ENCODE measurements at regions not wholly inside any gene's neighbourhood (a gene's known extent, or its start where the extent isn't known, plus 50 kb on each side); places are given as distances from the start of the nearest gene placed in this dataset.

DNA sequence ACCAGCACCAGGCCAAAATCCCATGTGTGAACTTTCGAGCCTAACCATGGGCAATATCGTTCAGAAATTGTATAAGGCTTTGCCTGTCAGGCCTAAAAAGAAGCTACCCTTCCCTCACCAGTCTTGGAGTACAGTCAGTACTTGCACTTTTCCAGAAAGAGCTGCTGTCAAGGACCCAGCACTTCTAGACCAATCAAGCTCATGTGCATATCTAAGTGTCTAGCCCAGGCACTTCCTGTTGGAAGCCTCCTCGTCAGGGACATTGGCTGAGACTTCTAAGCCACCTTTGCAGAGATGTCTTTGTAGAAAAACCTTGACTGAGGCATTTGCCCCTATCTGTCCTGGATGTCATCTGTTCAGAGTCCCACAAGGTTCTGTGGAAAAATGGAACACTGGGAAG is 1930.5 kb downstream of the EFNA5 start:
- no peak for DNase-seq

GRCh38 chr5:105739732-105740131 is 1931.0 kb downstream of the EFNA5 start:
- no peak for DNase-seq

GRCh38 chr5:105735704-105736103 is 1935.0 kb downstream of the EFNA5 start:
- peak; percentile 25 for DNase-seq

GRCh38 chr5:105730982-105731381 is 1939.8 kb downstream of the EFNA5 start:
- peak; percentile 6 for DNase-seq

DNA sequence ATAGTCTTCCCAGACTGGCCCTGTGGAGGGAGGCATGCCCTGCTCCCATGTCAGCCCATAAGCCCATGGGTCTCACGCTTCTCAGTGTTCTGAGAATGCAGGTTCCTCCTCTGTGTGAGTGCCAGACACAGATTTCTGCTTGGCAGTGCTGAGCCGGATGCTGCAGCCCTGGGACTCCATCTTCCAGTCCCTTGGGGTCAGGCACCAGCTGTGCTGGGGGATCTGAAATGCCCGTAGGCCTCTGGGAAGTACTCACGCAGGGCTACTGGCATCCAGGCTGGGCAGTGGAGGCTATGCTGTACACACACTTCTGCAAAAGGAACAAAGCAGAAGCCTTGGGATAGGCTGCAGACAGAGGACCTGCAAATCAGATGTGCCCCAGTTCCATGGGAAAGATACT is 1944.6 kb downstream of the EFNA5 start:
- DNase-seq = no peak

DNA sequence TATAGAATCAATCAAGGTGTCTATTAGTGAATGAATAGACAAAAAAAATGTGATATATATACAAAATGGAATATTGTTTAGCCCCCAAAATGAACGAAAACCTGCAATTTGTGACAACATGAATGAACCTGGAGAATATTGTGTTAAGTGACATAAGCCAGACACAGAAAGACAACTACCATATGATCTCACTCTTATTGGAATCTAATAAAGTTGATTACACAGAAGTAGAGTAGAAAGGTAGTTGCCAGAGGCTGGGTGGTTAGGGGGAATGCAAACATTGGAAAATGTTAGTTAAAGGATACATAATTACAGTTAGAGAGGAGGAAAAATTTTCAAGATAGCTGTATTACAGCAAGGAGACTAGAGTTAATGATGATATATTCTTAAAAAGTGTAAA is 1962.3 kb downstream of the EFNA5 start:
- no peak for DNase-seq

GRCh38 chr5:105702323-105702722 is 1968.4 kb downstream of the EFNA5 start:
- DNase-seq = no peak

DNA sequence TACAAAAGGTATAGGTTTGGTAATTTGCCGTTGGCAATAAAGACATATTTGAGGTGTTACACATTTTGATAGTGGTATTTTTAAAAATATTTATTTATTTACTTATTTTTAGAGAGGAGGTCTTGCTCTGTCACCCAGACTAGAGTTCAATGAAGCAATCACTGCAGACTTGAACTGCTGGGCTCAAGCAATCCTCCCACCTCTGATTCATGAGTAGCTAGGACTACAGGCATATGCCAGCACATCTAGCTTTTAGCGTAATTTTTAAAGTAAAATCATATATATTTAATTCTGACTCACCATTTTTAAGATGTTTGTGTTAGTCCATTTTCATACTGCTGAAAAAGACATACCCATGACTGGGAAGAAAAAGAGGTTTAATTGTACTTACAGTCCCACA is 1974.3 kb downstream of the EFNA5 start:
- no peak for DNase-seq

GRCh38 chr5:105695941-105696340 is 1974.8 kb downstream of the EFNA5 start:
- no peak for DNase-seq

DNA sequence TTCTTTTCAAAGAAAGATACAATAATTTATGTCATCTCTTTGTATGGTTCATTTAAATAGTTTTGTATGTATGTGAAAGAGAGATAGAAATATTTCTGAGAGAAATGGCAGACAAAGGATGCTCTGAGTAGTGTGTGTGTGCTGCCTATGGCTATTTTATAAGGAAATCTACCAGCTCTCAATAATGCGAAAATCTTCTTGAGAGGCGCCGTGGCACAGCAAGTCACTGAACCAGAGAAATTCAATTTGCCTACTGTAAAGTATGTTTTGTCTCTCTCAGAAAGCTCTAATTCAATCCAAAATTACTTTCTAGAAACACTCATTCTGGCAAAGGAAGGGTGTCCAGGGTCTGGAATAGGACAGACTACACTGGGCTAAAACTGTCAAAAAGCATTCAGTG is 1981.1 kb downstream of the EFNA5 start:
- DNase-seq = no peak

DNA sequence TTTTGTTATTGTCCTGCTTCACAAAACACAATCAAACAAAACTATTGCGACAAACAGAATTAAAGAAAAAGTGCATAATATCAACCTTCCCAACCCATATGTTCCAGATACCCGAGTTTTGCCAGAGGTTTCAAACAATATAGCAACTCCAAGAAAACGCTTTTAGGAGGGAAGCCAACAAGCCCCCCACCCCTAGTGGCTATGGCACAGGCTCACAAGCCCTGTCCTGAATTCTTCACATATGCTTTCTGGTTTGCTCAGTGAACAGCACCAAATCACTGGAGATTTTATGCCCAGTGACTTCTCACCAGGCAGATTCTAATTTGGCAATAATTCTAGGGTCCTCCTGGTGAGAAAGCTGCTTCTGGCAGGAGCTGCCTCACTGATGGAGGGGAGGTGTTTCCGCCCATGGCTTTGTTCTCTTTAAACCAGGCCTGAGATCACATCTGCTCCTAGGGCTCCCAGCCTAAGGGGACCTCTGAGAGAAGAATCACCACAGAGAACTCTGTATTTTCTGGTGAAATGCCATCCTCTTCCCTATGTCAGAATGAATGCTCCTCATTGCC is 1982.4 kb downstream of the EFNA5 start:
- no peak for DNase-seq

DNA sequence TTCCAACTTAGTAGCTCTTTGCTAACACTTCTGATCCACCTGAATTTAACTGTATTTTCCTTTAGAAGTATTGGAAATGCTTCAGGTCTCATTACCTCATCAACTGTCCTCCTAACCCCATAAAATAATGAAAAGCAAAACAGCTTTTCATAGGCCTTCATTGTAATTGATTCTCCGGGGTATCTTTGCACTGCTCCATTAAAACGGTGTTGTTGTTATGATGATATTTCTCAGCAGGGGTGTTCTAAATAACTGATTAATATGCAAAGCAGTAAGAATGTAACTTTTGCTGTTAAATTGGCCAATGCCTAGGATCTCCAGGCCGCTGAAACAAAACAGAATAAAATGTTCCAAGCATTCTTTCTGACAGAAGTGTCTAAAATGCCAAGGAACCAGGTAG is 1983.2 kb downstream of the EFNA5 start:
- no peak for DNase-seq

DNA sequence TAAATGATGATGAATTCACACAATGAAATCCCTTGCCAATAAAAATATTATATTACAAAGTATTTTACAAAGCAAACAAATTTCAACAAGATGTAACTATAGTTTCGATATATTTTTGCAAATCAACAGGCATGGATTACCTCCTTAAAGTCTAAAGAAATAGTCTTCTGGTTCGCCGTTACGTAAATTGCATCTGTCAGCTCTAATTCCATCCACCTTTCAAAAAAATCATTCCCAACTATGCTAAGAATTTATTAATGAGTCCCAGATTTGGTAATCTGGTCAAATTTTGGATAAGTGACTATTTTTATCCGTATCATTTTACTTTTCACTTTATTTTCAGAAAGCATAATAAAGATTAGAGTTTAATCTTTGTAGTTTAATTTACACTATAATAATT is 1984.9 kb downstream of the EFNA5 start:
- DNase-seq = no peak

DNA sequence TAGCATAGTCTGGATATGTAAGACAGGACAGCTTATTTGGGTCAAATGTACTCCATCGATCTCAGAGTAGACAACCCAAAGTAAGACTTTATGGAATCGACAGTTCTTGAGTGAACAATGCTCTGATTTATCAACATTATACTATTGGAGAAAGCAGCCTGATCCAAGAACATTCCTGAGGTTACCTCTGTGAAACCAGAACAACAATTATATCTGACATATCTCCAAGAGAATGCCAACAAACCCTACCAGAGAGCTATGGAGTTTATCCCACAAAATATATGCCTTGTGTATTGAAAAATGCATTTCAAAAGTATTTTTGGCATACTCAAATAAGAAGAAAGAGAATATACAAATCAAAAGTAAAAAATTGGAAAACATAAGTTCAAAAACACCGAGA is 1985.9 kb downstream of the EFNA5 start:
- peak; percentile 8 for DNase-seq

DNA sequence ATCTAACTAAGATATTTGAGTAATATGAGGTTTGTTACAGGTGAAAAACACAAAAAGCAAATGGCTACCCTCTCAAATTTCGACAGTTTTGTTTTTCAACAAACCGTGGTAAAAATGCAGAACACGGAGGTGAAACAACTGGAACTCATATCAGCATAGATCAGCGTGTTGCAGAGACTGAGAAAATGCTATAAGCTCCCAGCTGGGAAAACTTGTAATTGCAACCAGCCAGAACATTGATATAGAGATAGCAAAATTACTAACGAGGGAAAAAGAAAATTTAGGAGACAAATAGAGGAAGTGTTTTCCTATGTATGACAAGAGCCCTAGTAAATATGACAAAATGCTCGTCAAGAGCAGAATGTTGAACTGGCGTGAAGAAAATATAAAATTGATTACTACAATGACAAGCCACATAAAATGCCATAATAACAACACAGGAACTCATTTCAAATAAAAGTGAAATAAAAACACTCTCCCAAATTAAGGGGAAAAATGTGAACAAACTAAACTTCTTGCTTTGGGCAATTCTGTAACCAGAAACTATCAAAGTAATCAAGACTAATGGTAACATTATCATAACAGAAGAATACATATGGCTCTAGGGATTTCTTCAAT is 1989.8 kb downstream of the EFNA5 start:
- DNase-seq = no peak

DNA sequence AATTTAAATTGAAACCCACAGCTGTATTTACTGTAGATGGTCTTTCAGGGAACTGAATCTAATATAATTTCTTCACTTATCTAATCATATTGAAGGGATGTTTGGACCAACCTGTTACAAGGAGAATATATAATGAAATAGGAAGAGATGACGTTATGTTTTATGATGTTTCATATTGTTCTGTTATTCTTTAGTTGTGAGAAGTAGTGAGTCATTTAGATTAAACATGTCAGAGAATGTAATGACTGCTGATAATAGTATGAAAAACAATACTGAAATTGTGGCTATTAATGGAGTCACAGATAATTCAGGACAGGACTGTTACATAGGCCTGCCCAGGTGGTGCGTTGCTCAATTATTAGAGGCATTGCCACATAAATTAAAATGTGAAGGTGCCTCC is 1993.4 kb downstream of the EFNA5 start:
- no peak for DNase-seq

- DNase-seq = no peak
Measured at GRCh38 chr5:105670596-105670995, 2000.1 kb downstream of the EFNA5 start.

GRCh38 chr5:105663671-105664070 is 2007.1 kb downstream of the EFNA5 start:
- DNase-seq = no peak

DNA sequence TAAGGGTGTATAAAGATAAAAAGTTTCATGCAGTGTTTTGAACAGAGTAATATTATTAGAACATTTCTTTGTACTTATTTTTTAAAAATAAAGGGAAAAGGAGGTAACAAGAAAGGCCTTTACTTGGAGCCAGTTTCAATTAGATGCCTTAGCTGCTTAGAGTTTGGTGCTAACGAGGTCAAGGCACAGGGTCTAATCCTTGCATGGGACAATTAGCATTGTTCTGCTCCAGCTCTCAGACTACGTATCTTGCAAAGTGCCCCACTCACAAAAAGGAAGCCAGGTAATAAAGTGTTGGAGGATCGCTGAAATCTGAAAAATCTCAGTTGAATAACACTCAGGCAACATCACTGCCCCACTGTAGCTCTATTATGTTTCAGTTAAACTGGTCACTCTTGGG is 2011.3 kb downstream of the EFNA5 start:
- no peak for DNase-seq

DNA sequence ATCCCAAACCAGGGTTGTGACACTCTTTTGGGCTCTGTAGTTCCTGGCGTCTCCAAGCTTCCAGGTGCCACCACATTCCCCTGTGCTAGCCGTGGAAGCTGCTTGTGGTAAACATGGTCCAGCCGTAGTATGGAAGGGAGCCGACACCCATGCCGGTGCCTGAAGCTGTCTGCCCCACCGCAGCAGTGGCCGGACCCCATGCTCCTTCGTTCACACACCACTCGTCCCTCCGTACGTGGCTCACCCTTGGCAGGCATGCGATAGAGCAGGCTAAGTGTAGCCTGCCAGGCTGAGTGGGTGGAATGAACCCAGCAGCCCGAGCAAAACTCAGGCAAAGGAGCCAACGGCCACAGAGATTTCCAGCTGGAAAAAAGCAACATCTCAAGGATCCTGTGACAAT is 2030.4 kb downstream of the EFNA5 start:
- DNase-seq = no peak

DNA sequence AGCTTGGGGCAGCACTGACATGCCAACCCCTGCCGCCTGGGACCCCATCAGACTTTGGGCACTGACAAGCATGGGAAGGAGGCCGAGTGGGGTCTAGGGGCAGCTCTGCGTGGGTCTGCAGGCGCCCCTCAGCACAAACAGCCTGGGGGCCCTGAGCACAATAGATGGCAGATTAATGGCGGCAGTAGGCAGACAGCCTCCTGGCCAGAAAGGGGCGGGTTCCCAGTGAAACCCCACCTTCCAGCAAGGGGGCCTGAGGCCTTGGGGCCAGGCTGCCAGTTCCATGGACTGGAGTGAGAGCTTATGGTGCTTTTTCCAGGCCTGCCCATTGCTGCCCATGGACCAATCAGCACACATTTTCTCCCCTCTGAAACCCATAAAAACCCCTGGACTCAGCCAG is 2031.2 kb downstream of the EFNA5 start:
- DNase-seq = no peak

DNA sequence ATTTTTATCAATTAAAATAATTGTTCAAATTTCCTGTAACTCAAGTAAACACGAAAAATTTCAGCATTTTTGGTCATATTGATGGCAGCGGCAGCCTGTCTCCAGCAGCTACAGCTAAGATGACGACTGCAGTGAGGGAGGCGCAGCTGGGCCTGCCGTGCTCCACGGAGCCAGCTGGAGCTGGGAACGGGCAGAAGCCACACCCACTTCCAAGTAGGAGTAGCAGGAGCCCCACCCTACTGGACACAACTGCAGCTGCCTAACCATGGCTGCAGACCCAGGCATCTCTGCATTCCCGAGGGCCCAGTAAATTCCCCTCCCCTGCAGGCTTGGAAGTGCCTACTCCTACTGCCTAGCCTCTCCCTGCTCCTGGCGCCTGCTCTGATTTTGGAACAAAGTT is 2031.7 kb downstream of the EFNA5 start:
- no peak for DNase-seq

GRCh38 chr5:105638437-105638836 is 2032.3 kb downstream of the EFNA5 start:
- DNase-seq = no peak

DNA sequence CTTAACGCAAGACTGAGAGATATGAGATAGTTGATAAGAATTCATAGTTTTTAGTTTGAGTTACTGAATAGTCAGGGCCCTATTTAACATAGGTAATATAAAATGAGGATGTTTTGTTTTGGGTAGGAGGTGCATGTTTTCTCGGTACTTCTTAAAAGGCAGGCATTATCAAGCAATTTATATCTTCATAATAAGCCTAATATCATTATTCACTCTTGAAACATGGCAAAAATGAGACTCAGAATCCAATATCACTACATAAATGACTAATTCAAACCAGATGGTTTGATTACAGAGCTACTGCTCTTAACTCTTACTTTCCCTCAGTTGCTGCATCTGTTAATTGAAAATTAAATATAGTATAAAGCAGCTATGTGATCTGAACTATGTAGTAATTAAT is 2038.7 kb downstream of the EFNA5 start:
- DNase-seq = peak; percentile 2

GRCh38 chr5:105630803-105631202 is 2039.9 kb downstream of the EFNA5 start:
- no peak for DNase-seq
